GM12878 (cell line): ENCODE measurements at regions not wholly inside any gene's neighbourhood (a gene's known extent, or its start where the extent isn't known, plus 50 kb on each side); places are given as distances from the start of the nearest gene placed in this dataset.

Experiments used
- ATAC-seq: fragments of 200-7000 bp; cut with Tn5 transposase; 3 replicates; pipeline ENCODE4 v1.9.1; 2020; ENCODE audit warnings: mild to moderate bottlenecking, moderate library complexity
- BruUV-seq: library from RNA; stranded (reverse); fragments of 400-500 nt; replicated peaks from 2 replicates; lab custom pipeline; 2021; lab: Mats Ljungman, UMichigan
- CTCF ChIA-PET: fragments of 300-600 bp; sonication (Branson Sonifier 250); formaldehyde crosslinking; extraction: SDS; loops from one replicate; lab custom pipeline; 2021; ENCODE audit warnings: inconsistent platforms; lab: Yijun Ruan, JAX
- POLR2A ChIA-PET: fragments of 350-600 bp; formaldehyde crosslinking; extraction: SDS; loops from one replicate; lab custom pipeline; 2021; ENCODE audit warnings: inconsistent platforms; lab: Charles Lee
- RAD21 ChIA-PET: fragments of 300-600 bp; sonication (Branson Sonifier 250); formaldehyde crosslinking; loops from one replicate; lab custom pipeline; 2023; ENCODE audit warnings: antibody characterized with exemption; ENCODE audit not compliant: unreplicated experiment; lab: Charles Lee
- SMC1A ChIA-PET: fragments of 300-600 bp; sonication (Branson Sonifier 250); formaldehyde crosslinking; loops from one replicate; lab custom pipeline; 2023; ENCODE audit not compliant: unreplicated experiment, uncharacterized antibody; lab: Charles Lee
- DNase-seq: peaks from one replicate; pipeline ENCODE4 v3.0.0-alpha.2; 2011; ENCODE audit warnings: low read depth, low spot score
- FAIRE-seq: peaks from 3 replicates; lab custom pipeline; 2011; peaks lifted over from hg19 to GRCh38; lab: Jason Lieb, UNC
- H2AFZ ChIP-seq: 2 replicates; pipeline ENCODE4 v1.6.0; 2011; ENCODE audit warnings: low read depth, low read length, control low read depth; ENCODE audit not compliant: control insufficient read depth
- H3K27ac ChIP-seq: 2 replicates; pipeline ENCODE4 v1.5.1; 2011; ENCODE audit warnings: control low read depth; ENCODE audit not compliant: control insufficient read depth, insufficient read depth
- H3K27me3 ChIP-seq, 2 experiments: replicated peaks in 1 of 2; 2 replicates each; pipeline versions ENCODE4 v1.6.0 to v1.6.1; 2011; ENCODE audit warnings: low read length in 1 of 2; ENCODE audit not compliant: control insufficient read depth in 2 of 2, insufficient read depth in 2 of 2
- H3K36me3 ChIP-seq, 2 experiments: 2 replicates each; pipeline ENCODE4 v1.5.1; 2011; ENCODE audit warnings: low read length in 1 of 2; ENCODE audit not compliant: control insufficient read depth in 2 of 2, insufficient read depth in 2 of 2
- H3K4me1 ChIP-seq: 2 replicates; pipeline ENCODE4 v1.6.1; 2011; ENCODE audit warnings: mild to moderate bottlenecking, low read length, moderate library complexity, mixed read lengths; ENCODE audit not compliant: control insufficient read depth, insufficient read depth
- H3K4me2 ChIP-seq: 2 replicates; pipeline ENCODE4 v1.6.0; 2011; ENCODE audit warnings: control low read depth; ENCODE audit not compliant: control insufficient read depth, insufficient read depth
- H3K4me3 ChIP-seq: fragments of 200-600 bp; sonication (generic); 2 replicates; pipeline ENCODE4 v1.5.1; 2016
- H3K79me2 ChIP-seq: 2 replicates; pipeline ENCODE4 v1.6.0; 2011; ENCODE audit warnings: low read length; ENCODE audit not compliant: control insufficient read depth, insufficient read depth
- H3K9ac ChIP-seq: 2 replicates; pipeline ENCODE4 v1.8.0; 2011; ENCODE audit warnings: low read length, control low read depth, mixed read lengths; ENCODE audit not compliant: control insufficient read depth, insufficient read depth
- H3K9me3 ChIP-seq: replicated peaks from 3 replicates; pipeline ENCODE4 v1.5.1; 2011; ENCODE audit warnings: mild to moderate bottlenecking, low read length; ENCODE audit not compliant: control insufficient read depth, insufficient read depth
- H4K20me1 ChIP-seq: 2 replicates; pipeline ENCODE4 v1.6.0; 2011; ENCODE audit not compliant: control insufficient read depth, insufficient read depth
- BMI1 ChIP-seq: fragments of 450-650 bp; IDR thresholded peaks from 2 replicates; pipeline ENCODE4 v1.6.1; 2016; ENCODE audit warnings: mild to moderate bottlenecking, moderate library complexity, borderline replicate concordance
- CHD2 ChIP-seq: IDR thresholded peaks from 2 replicates; pipeline ENCODE4 v1.6.1; 2011; ENCODE audit warnings: low read depth, low read length, improper control_type of control experiment, borderline replicate concordance
- FOXK2 ChIP-seq: fragments of 450-650 bp; IDR thresholded peaks from 2 replicates; pipeline ENCODE4 v1.6.1; 2017; ENCODE audit warnings: mild to moderate bottlenecking, moderate library complexity
- IRF4 ChIP-seq: IDR thresholded peaks from 2 replicates; pipeline ENCODE4 v1.6.1; 2011; ENCODE audit warnings: low read depth, low read length
- JUNB ChIP-seq: IDR thresholded peaks from 2 replicates; pipeline ENCODE4 v1.6.1; 2016; ENCODE audit warnings: antibody characterized with exemption, mild to moderate bottlenecking
- MXI1 ChIP-seq: fragments of 150-350 bp; IDR thresholded peaks from 2 replicates; pipeline ENCODE4 v1.6.1; 2011; ENCODE audit warnings: low read depth, mild to moderate bottlenecking, inconsistent platforms, low read length, improper control_type of control experiment
- RAD51 ChIP-seq: fragments of 450-650 bp; IDR thresholded peaks from 2 replicates; pipeline ENCODE4 v1.6.1; 2016; ENCODE audit warnings: moderate library complexity, mild to moderate bottlenecking, inconsistent platforms
- RBBP5 ChIP-seq: fragments of 200-600 bp; sonication (generic); conservative IDR thresholded peaks from 2 replicates; pipeline ENCODE4 v1.6.1; 2016
- TBL1XR1 ChIP-seq: IDR thresholded peaks from 2 replicates; pipeline ENCODE4 v1.6.1; 2012; ENCODE audit warnings: low read depth, low read length, improper control_type of control experiment
- ZBTB11 ChIP-seq: fragments of 450-650 bp; formaldehyde crosslinking; IDR thresholded peaks from 2 replicates; pipeline ENCODE4 v1.5.0; 2022; ENCODE audit warnings: mild to moderate bottlenecking, missing genetic modification characterization
- ZNF592 ChIP-seq: fragments of 450-650 bp; IDR thresholded peaks from 2 replicates; pipeline ENCODE4 v1.6.1; 2017; ENCODE audit warnings: mild to moderate bottlenecking, moderate library complexity
- WGBS: methylation state at CpG from one replicate; pipeline ENCODE4 v1.1.6; 2016; ENCODE audit warnings: low lambda C conversion rate; ENCODE audit not compliant: insufficient replicate concordance, insufficient coverage; ENCODE audit errors: missing lambda C conversion rate; 5-methylcytosine and 5-hydroxymethylcytosine counted together
- in situ Hi-C: fragments of 300-500 bp; cut with MboI; formaldehyde crosslinking; loops from 9 replicates; pipeline ENCODE4 v1.14.3; 2018; ENCODE audit warnings: mixed read lengths
- intact Hi-C: fragments of 100-400 bp; cut with micrococcal nuclease; formaldehyde crosslinking; loops from one replicate; pipeline ENCODE4 v1.14.2; 2022; ENCODE audit not compliant: unreplicated experiment

GRCh38 chr2:219766658-219767057 lies 139.2 kb downstream of the SLC4A3 start (continued):
- TF ChIP-seq ZBTB11 (CRISPR knock-in tag), result no peak
- no peak for TF ChIP-seq ZNF592

- H3K4me1 ChIP-seq, result no peaks in the 10 kb centered on the region
- no peak overlapping the region for H3K9ac ChIP-seq
- H3K9me3 ChIP-seq, result no peaks in the 10 kb centered on the region; the same call in 2 of the 3 replicates
- H3K4me3 ChIP-seq, result no peak overlapping the region
- no peak overlapping the region for H3K27ac ChIP-seq
- RAD21 ChIA-PET, result no interaction called here
- FAIRE-seq (no peak), ATAC-seq (no peak), DNase-seq (no peak)
- intact Hi-C loops (no loop called here), in situ Hi-C loops (no loop called here)
- no peak overlapping the region for H2AFZ ChIP-seq
- CTCF ChIA-PET, result no interaction called here
- 43% methylated on average over 16 of the region's 16 CpGs for whole genome bisulfite sequencing
- no peaks in the 10 kb centered on the region for H3K79me2 ChIP-seq
- H3K4me2 ChIP-seq, result no peak overlapping the region
- SMC1A ChIA-PET, result no interaction called here
- H3K36me3 ChIP-seq, result no peaks in the 10 kb centered on the region
- H4K20me1 ChIP-seq, result no peaks in the 10 kb centered on the region
- no TSS peak for BruUV-seq
- POLR2A ChIA-PET, result no interaction called here
- no peaks in the 10 kb centered on the region for H3K27me3 ChIP-seq
- TF ChIP-seq TBL1XR1 (no peak), CHD2 (no peak), RAD51 (no peak), MXI1 (no peak), RBBP5 (no peak), BMI1 (no peak), IRF4 (no peak), JUNB (no peak), ZBTB11 (CRISPR knock-in tag) (no peak), FOXK2 (no peak)
Observed at GRCh38 chr2:219769090-219769910, 141.9 kb downstream of the SLC4A3 start.
